Fibroblast of lung (primary cell): ENCODE measurements at regions not wholly inside any gene's neighbourhood (a gene's known extent, or its start where the extent isn't known, plus 50 kb on each side); places are given as distances from the start of the nearest gene placed in this dataset.

ENCODE experiments used
- DNase-seq, 2 donors: peaks; one replicate each; pipeline versions ENCODE4 v3.0.0 to v3.0.0-alpha.2; 2010; ENCODE audit warnings: low read depth in 2 of 2
- H2AFZ ChIP-seq: 2 replicates; pipeline ENCODE4 v1.5.1; 2012; ENCODE audit warnings: low read length, control low read depth, inconsistent platforms
- H3K27ac ChIP-seq: 2 replicates; pipeline ENCODE4 v1.5.1; 2011; ENCODE audit warnings: low read length, control low read depth; ENCODE audit not compliant: insufficient read depth
- H3K27me3 ChIP-seq: 2 replicates; pipeline ENCODE4 v1.5.1; 2011; ENCODE audit warnings: mild to moderate bottlenecking, low read length; ENCODE audit not compliant: control insufficient read depth, insufficient read depth
- H3K36me3 ChIP-seq: 2 replicates; pipeline ENCODE4 v1.5.1; 2011; ENCODE audit warnings: low read length; ENCODE audit not compliant: control insufficient read depth, insufficient read depth
- H3K4me1 ChIP-seq: 2 replicates; pipeline ENCODE4 v1.5.1; 2011; ENCODE audit warnings: low read length; ENCODE audit not compliant: control insufficient read depth, insufficient read depth; ENCODE audit errors: extremely low read depth
- H3K4me2 ChIP-seq: 2 replicates; pipeline ENCODE4 v1.5.1; 2011; ENCODE audit warnings: low read length, control low read depth; ENCODE audit not compliant: insufficient read depth; ENCODE audit errors: extremely low read depth
- H3K4me3 ChIP-seq, 4 experiments: fragments of 200-600 bp in 1 of 4; sonication (generic) in 1 of 4; replicated peaks in 1 of 4; 2 replicates each; pipeline ENCODE4 v1.5.1; 2011 to 2016; ENCODE audit warnings: low read length in 4 of 4, low read depth in 3 of 4, mild to moderate bottlenecking in 3 of 4, control low read depth in 2 of 4, inconsistent platforms in 1 of 4, mixed read lengths in 1 of 4; ENCODE audit not compliant: insufficient read depth in 1 of 4; ENCODE audit errors: control extremely low read depth in 1 of 4
- H3K79me2 ChIP-seq: 2 replicates; pipeline ENCODE4 v1.5.1; 2012; ENCODE audit warnings: mild to moderate bottlenecking, low read length, inconsistent platforms; ENCODE audit not compliant: control insufficient read depth, insufficient read depth
- H3K9ac ChIP-seq: 2 replicates; pipeline ENCODE4 v1.5.1; 2011; ENCODE audit warnings: mild to moderate bottlenecking, low read length, control low read depth; ENCODE audit not compliant: insufficient read depth
- H3K9me3 ChIP-seq: 2 replicates; pipeline ENCODE4 v1.5.1; 2012; ENCODE audit warnings: low read depth, low read length; ENCODE audit not compliant: control insufficient read depth, insufficient read depth
- H4K20me1 ChIP-seq: 2 replicates; pipeline ENCODE4 v1.5.1; 2011; ENCODE audit warnings: low read length; ENCODE audit not compliant: control insufficient read depth, insufficient read depth; ENCODE audit errors: extremely low read depth
- EZH2 ChIP-seq: IDR thresholded peaks from 2 replicates; pipeline ENCODE4 v1.5.1; 2012; ENCODE audit warnings: low read length, control low read depth, mild to moderate bottlenecking; ENCODE audit errors: missing control alignments
- TF ChIP-seq, protein P1 (sequence below), 2 donors: IDR thresholded peaks in 1 of 2; conservative IDR thresholded peaks in 1 of 2; 1 replicate in 1 of 2; 2 replicates in 1 of 2; pipeline ENCODE4 v1.5.1; 2011 to 2012; ENCODE audit warnings: low read length in 2 of 2, control low read depth in 1 of 2, inconsistent platforms in 1 of 2, low read depth in 1 of 2, mild to moderate bottlenecking in 1 of 2

DNA sequence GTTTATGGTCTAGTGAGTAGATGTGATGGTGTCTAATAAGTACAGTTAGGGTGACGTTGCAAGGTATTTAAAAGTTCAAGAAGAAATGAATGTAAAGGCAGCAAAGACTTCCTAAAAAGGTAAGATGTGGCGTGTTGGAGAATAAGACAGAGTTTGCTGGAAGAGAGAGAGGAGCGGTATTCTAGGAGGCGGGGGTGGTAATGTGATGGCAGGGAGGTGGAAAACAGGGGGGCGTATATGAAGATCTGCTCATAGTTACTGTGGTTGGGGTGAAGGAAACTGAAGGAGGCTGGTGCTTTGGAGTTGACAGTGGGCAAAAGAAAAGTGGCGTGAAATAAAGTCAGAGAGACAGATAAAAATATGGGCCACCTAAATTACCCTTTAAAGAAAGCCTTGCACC is 164.9 kb upstream of the LRRN1 start:
- Histone ChIP-seq H3K79me2 (no peaks in the 10 kb centered on the region), H3K27me3 (no peaks in the 10 kb centered on the region), H3K4me1 (no peaks in the 10 kb centered on the region), H4K20me1 (no peaks in the 10 kb centered on the region), H3K9ac (no peak overlapping the region), H3K4me3 (no peak overlapping the region), H3K4me2 (no peak overlapping the region), H3K36me3 (no peaks in the 10 kb centered on the region), H2AFZ (no peak overlapping the region), H3K9me3 (no peaks in the 10 kb centered on the region), H3K27ac (no peak overlapping the region)
- TF ChIP-seq EZH2, result no peak
- TF ChIP-seq, protein P1, sequence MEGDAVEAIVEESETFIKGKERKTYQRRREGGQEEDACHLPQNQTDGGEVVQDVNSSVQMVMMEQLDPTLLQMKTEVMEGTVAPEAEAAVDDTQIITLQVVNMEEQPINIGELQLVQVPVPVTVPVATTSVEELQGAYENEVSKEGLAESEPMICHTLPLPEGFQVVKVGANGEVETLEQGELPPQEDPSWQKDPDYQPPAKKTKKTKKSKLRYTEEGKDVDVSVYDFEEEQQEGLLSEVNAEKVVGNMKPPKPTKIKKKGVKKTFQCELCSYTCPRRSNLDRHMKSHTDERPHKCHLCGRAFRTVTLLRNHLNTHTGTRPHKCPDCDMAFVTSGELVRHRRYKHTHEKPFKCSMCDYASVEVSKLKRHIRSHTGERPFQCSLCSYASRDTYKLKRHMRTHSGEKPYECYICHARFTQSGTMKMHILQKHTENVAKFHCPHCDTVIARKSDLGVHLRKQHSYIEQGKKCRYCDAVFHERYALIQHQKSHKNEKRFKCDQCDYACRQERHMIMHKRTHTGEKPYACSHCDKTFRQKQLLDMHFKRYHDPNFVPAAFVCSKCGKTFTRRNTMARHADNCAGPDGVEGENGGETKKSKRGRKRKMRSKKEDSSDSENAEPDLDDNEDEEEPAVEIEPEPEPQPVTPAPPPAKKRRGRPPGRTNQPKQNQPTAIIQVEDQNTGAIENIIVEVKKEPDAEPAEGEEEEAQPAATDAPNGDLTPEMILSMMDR (conservative IDR thresholded peaks at IDR 0.05 in 1 of 2, IDR thresholded peaks at IDR 0.05 in 1 of 2; ENCODE audit: low read depth in 1 of 2, low read length in 2 of 2), result no peak
- DNase-seq, result no peak

DNA sequence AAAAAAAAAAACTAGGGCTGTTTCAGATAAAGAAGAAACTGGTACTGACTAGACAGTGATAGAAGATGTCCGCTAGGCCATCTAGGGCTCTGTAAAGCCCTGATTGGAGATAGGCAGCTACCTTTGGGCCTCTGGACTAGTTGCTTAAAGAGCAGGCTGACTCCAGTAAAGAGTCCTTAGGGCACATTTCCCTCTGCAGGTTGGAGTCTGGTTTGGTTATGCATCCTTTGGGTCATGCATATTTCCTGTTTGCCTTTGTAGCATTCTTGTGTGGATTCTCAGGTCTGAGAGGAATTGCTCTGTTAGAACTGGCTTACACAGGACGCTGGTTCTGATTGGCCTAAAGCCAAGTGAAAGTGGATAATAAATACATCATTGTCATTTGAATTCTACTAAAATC is 165.5 kb upstream of the LRRN1 start:
- no peak overlapping the region for H3K27ac ChIP-seq
- no peak for TF ChIP-seq EZH2
- TF ChIP-seq, protein P1 (conservative IDR thresholded peaks at IDR 0.05 in 1 of 2, IDR thresholded peaks at IDR 0.05 in 1 of 2; ENCODE audit: low read depth in 1 of 2, low read length in 2 of 2), result no peak
- H3K4me2 ChIP-seq, result no peak overlapping the region
- no peaks in the 10 kb centered on the region for H3K27me3 ChIP-seq
- H4K20me1 ChIP-seq, result no peaks in the 10 kb centered on the region
- no peak overlapping the region for H3K4me3 ChIP-seq
- no peak overlapping the region for H2AFZ ChIP-seq
- peak in 1 of 2 donors; percentile 42 for DNase-seq
- H3K79me2 ChIP-seq, result no peaks in the 10 kb centered on the region
- no peaks in the 10 kb centered on the region for H3K36me3 ChIP-seq
- no peaks in the 10 kb centered on the region for H3K9me3 ChIP-seq
- no peaks in the 10 kb centered on the region for H3K4me1 ChIP-seq
- no peak overlapping the region for H3K9ac ChIP-seq

DNA sequence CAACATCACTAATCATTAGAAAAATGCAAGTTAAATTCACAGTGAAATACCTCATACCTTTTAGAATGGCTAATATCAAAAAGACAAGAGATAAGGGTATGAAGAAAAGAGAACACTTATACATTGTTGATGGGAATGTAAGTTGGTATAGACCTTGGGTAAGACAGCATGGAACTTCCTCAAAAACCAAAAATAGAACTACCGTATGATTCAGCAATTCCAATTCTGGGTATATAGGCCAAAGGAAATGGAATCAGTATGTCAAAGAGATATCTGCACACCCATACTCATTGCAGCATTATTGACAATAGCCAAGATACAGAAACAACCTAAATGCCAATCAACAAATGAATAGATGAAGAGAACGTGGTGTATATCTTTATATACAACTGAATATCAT is 166.8 kb upstream of the LRRN1 start:
- no peak overlapping the region for H3K4me2 ChIP-seq
- no peak for DNase-seq
- H3K4me3 ChIP-seq, result no peak overlapping the region
- no peak overlapping the region for H3K9ac ChIP-seq
- no peaks in the 10 kb centered on the region for H3K36me3 ChIP-seq
- no peak for TF ChIP-seq EZH2
- TF ChIP-seq, protein P1 (conservative IDR thresholded peaks at IDR 0.05 in 1 of 2, IDR thresholded peaks at IDR 0.05 in 1 of 2; ENCODE audit: low read depth in 1 of 2, low read length in 2 of 2), result no peak
- no peaks in the 10 kb centered on the region for H3K9me3 ChIP-seq
- H4K20me1 ChIP-seq, result no peaks in the 10 kb centered on the region
- H3K4me1 ChIP-seq, result no peaks in the 10 kb centered on the region
- no peak overlapping the region for H3K27ac ChIP-seq
- H3K27me3 ChIP-seq, result no peaks in the 10 kb centered on the region
- no peak overlapping the region for H2AFZ ChIP-seq
- H3K79me2 ChIP-seq, result no peaks in the 10 kb centered on the region
